ENCODE measurements at regions not wholly inside any gene's neighbourhood (a gene's known extent, or its start where the extent isn't known, plus 50 kb on each side); places are given as distances from the start of the nearest gene placed in this dataset.

- DNase-seq (ENCODE audit: low read depth in 2 of 2) = no peak
These were observed 116.7 kb upstream of the COPS8 start for GRCh38 chr2:236968880-236969534.

- no peak for DNase-seq (ENCODE audit: low read depth in 2 of 2)
These were observed 115.7 kb upstream of the COPS8 start for GRCh38 chr2:236969767-236970655.

- DNase-seq (ENCODE audit: low read depth in 2 of 2) = no peak
These were observed 115.1 kb upstream of the COPS8 start for GRCh38 chr2:236970656-236971010.

GRCh38 chr2:236971131-236971821 lies 114.4 kb upstream of the COPS8 start:
- no peak for DNase-seq (ENCODE audit: low read depth in 2 of 2)

GRCh38 chr2:236971919-236972381 lies 113.7 kb upstream of the COPS8 start:
- DNase-seq (ENCODE audit: low read depth in 2 of 2) = peak in 1 of 2 donors; percentile 47

- no peak for DNase-seq (ENCODE audit: low read depth in 2 of 2)
These were observed 113.0 kb upstream of the COPS8 start for GRCh38 chr2:236972491-236973342.

GRCh38 chr2:236973343-236973980 lies 112.2 kb upstream of the COPS8 start:
- DNase-seq (ENCODE audit: low read depth in 2 of 2) = no peak

GRCh38 chr2:236974148-236974547 lies 111.5 kb upstream of the COPS8 start:
- no peak for DNase-seq (ENCODE audit: low read depth in 2 of 2)

GRCh38 chr2:236974752-236975151 lies 110.9 kb upstream of the COPS8 start:
- no peak for DNase-seq (ENCODE audit: low read depth in 2 of 2)

- DNase-seq (ENCODE audit: low read depth in 2 of 2) = no peak
These were observed 109.9 kb upstream of the COPS8 start for GRCh38 chr2:236975766-236976165.

- DNase-seq (ENCODE audit: low read depth in 2 of 2) = no peak
These were observed 109.2 kb upstream of the COPS8 start for GRCh38 chr2:236976266-236977062.

GRCh38 chr2:236977063-236977851 lies 108.4 kb upstream of the COPS8 start:
- DNase-seq (ENCODE audit: low read depth in 2 of 2) = no peak

GRCh38 chr2:236977852-236978398 lies 107.8 kb upstream of the COPS8 start:
- DNase-seq (ENCODE audit: low read depth in 2 of 2) = no peak

GRCh38 chr2:236979664-236980063 lies 106.0 kb upstream of the COPS8 start:
- DNase-seq (ENCODE audit: low read depth in 2 of 2) = no peak

- DNase-seq (ENCODE audit: low read depth in 2 of 2) = no peak
These were observed 104.7 kb upstream of the COPS8 start for GRCh38 chr2:236980961-236981360.

GRCh38 chr2:236981701-236982485 lies 103.8 kb upstream of the COPS8 start:
- no peak for DNase-seq (ENCODE audit: low read depth in 2 of 2)

GRCh38 chr2:236982693-236983455 lies 102.8 kb upstream of the COPS8 start:
- DNase-seq (ENCODE audit: low read depth in 2 of 2) = no peak

Data from dermis microvascular lymphatic vessel endothelial cell (primary cell).